Bronchial epithelial cell (primary cell): ENCODE measurements at regions not wholly inside any gene's neighbourhood (a gene's known extent, or its start where the extent isn't known, plus 50 kb on each side); places are given as distances from the start of the nearest gene placed in this dataset.
A peak's percentile ranks its signal among the peaks of the same experiment; 100 is the strongest.

Source experiments
- DNase-seq: peaks from one replicate; pipeline ENCODE4 v3.0.0-alpha.2; 2010; ENCODE audit warnings: low read depth
- FAIRE-seq: peaks from 2 replicates; lab custom pipeline; 2011; peaks lifted over from hg19 to GRCh38; lab: Jason Lieb, UNC
- H3K27me3 ChIP-seq: 2 replicates; pipeline ENCODE4 v1.5.1; 2011; ENCODE audit warnings: low read length; ENCODE audit not compliant: control insufficient read depth, insufficient read depth
- H3K36me3 ChIP-seq: 2 replicates; pipeline ENCODE4 v1.5.1; 2011; ENCODE audit warnings: low read length; ENCODE audit not compliant: control insufficient read depth, insufficient read depth
- H3K4me3 ChIP-seq: 2 replicates; pipeline ENCODE4 v1.5.1; 2011; ENCODE audit warnings: mild to moderate bottlenecking, low read depth, low read length, control low read depth
- CTCF ChIP-seq: IDR thresholded peaks from 2 replicates; pipeline ENCODE4 v1.5.1; 2011; ENCODE audit warnings: mild to moderate bottlenecking, moderate library complexity, low read length, control low read depth, inconsistent platforms; ENCODE audit not compliant: insufficient read depth, severe bottlenecking

- no peak for TF ChIP-seq CTCF
- DNase-seq = no peak
- FAIRE-seq = no peak
- Histone ChIP-seq H3K36me3 (no peaks in the 10 kb centered on the region), H3K27me3 (no peaks in the 10 kb centered on the region), H3K4me3 (no peak overlapping the region)
Observed at GRCh38 chr7:35558841-35559240, 136.1 kb downstream of the HERPUD2 start.

- TF ChIP-seq CTCF = no peak
- no peak for DNase-seq
- peaks cover 2% of the 10 kb centered on the region for H3K27me3 ChIP-seq
- no peaks in the 10 kb centered on the region for H3K36me3 ChIP-seq
- H3K4me3 ChIP-seq = no peak overlapping the region
- FAIRE-seq = peak; percentile 66
Observed at GRCh38 chr7:35556515-35557471, 138.1 kb downstream of the HERPUD2 start.

GRCh38 chr7:35555934-35556333 is 139.0 kb downstream of the HERPUD2 start:
- no peaks in the 10 kb centered on the region for H3K36me3 ChIP-seq
- peaks cover 2% of the 10 kb centered on the region for H3K27me3 ChIP-seq
- DNase-seq = peak; percentile 99
- no peak for FAIRE-seq
- TF ChIP-seq CTCF = no peak
- no peak overlapping the region for H3K4me3 ChIP-seq

GRCh38 chr7:35555386-35555785 is 139.5 kb downstream of the HERPUD2 start:
- H3K4me3 ChIP-seq = no peak overlapping the region
- no peaks in the 10 kb centered on the region for H3K36me3 ChIP-seq
- no peak for TF ChIP-seq CTCF
- peak; percentile 77 for DNase-seq
- H3K27me3 ChIP-seq = peaks cover 2% of the 10 kb centered on the region
- no peak for FAIRE-seq

- Histone ChIP-seq H3K27me3 (peaks cover 2% of the 10 kb centered on the region), H3K4me3 (no peak overlapping the region), H3K36me3 (no peaks in the 10 kb centered on the region)
- DNase-seq = no peak
- no peak for FAIRE-seq
- no peak for TF ChIP-seq CTCF
Observed at GRCh38 chr7:35553519-35553918, 141.4 kb downstream of the HERPUD2 start.
